ENCODE measurements at regions not wholly inside any gene's neighbourhood (a gene's known extent, or its start where the extent isn't known, plus 50 kb on each side); places are given as distances from the start of the nearest gene placed in this dataset.
"Not testable (repeated sequence)": the region's sequence is repeated elsewhere in the genome, so short reads cannot be mapped to it uniquely, and the experiment has no call there.

- not testable (repeated sequence) for DNase-seq, ATAC-seq
Measured at GRCh38 chr5:154588833-154589425, 110.9 kb upstream of the HAND1 start.

DNA sequence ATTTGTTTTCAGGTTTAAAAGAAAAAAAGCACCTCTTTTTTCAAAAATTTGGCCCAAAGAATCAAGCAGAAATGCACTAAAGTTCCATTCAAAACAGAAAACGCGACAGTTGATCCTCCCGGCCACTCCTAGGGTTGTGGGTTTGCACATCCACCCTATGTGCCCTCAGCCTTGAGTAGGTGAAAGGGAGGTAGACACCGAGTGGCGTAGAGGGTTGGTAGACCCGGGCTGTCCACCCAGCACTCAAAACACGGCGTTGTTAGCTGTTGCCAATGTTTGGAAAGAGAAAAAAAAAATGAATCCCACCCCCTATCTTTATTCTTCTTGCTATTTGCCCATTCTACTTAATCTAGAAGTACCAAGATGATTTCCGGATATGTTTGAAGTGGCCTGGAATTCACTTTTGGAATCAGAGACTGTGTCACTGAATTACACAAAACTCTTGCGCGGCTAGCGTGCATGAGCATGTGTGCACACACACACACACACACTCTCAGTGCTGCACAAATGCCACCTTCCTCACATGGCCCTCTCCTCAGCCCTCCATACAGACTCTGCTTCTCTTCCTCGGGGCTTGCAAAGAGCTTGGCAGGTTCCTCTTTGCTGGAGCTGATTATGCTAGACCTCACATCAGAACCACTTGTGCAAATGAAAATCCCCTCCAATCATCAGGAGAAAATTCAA, 110.2 kb upstream of the HAND1 start:
- DNase-seq (no peak), ATAC-seq (no peak)

DNA sequence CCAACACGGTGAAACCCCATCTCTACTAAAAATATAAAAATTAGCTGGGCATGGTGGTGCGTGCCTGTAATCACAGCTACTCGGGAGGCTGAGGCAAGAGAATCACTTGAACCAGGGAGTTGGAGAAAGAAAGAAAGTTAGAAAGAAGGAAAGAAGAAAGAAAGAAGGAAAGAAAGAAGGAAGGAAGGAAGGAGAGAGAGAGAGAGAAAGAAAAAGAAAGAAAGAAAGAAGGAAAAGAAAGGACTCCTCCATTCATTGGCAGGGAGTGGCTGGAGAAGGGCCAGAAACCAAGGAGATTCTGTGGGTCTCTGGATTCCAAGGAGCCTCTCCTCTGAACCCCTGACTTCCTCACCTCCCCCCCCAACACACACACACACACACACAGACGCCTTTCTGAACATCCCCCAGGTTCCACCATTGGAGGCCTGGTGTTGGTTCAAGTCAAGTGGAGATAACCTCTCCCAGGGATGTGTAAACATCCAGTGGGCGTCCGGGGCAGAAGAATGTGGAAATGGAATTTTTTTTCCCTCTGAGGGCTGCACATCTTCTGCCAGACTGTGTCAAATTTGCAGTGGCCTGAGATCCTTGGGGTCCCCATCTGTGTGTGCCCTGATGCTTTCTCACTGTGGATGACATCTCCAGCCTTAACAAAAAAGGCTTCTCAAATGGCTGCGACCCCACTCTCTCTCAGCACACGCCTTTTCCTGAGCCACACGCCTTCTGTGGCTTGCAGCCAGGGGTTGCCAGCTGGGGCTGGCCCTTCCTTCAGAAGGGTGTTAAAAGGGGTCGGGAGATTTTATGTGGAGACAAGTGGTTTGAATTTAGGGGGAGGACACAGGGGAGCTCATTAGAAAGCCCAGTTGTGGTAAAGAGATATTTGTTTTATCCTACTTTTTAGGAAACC, 109.3 kb upstream of the HAND1 start:
- DNase-seq (no peak), ATAC-seq (no peak)

DNA sequence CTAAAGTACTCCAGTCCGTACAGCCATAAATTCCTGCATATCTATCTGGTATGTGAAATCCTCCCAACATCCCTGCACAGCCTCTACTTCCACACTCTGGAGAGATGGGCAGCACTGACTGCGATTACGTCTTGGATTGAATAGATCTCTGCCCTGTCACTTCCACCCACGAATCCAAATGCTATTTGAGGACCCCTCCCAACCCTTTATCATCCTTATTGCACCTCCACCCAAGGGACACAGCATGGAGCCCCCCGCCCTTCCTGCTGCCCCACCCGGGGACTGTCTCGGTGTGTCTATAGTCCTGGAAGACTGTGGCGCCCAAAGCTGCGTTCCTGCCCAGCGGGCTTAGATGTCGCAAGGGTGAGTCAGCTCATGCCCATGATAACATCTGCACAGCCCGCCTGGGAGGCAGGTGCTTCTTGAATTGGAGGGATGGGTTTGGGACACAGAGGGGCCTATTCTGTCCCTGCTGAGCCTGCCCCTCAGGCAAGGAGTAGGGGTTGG, 105.7 kb upstream of the HAND1 start:
- DNase-seq (no peak), ATAC-seq (no peak)

DNA sequence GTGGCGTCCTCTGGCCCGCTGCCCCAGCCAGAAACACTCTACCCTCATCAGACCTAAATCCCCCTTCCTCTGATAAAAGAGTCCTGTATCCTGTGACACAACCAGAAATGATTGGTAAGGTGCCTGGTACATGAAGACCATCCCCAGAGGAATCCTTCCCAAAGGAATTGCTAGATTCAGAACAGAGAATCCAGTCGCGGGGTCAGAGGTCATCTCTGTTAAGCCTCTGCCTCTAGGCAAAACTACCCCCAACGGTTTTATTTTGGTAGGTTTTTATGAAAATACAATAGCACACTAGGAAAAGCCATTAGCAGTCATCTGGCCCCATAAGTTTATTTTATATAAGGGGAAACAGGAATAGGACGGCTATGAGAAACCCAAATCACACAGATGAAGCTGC, 102.4 kb upstream of the HAND1 start:
- DNase-seq (no peak), ATAC-seq (no peak)

DNA sequence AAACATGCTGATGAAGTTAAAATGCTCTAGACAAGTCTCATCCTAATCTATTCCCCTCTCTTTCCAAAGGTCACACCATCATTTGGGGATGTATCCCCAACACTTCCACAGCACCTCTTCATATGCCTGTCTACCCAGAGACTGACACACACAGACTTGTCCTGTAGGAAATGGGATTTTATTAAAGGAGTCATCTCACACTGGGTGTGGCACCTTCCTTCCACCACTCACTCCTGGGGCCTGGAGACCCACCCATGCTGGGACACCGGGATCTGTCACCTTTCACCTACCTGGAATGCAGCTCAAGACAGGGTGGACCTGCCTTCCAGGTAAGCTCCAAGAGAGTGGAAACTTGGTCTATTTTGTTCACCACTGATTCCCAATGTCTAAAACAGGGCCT, 99.4 kb upstream of the HAND1 start:
- no peak for ATAC-seq
- no peak for DNase-seq

DNA sequence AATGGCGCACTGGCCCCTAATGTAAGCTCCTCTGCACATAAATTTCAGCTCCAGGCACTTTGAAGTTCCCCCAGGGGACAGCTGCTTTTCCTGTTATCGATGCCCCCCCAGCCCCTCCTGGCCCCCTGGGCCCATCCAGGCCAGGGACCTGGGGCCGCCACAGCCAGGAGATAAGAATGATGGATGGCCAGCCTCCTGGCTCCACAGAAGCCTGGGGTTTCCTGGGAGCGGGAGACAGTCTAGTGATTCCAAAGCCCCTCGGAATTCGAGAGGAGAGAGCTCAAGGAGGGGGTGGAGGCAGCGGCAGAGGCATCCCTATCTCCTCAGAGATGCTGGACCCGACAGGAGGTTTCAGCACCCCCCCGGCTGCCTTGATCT, 98.4 kb upstream of the HAND1 start:
- DNase-seq (no peak), ATAC-seq (no peak)

GRCh38 chr5:154575546-154576428, 97.8 kb upstream of the HAND1 start:
- DNase-seq = no peak
- ATAC-seq = no peak

GRCh38 chr5:154573011-154573410, 95.0 kb upstream of the HAND1 start:
- DNase-seq (no peak), ATAC-seq (no peak)

DNA sequence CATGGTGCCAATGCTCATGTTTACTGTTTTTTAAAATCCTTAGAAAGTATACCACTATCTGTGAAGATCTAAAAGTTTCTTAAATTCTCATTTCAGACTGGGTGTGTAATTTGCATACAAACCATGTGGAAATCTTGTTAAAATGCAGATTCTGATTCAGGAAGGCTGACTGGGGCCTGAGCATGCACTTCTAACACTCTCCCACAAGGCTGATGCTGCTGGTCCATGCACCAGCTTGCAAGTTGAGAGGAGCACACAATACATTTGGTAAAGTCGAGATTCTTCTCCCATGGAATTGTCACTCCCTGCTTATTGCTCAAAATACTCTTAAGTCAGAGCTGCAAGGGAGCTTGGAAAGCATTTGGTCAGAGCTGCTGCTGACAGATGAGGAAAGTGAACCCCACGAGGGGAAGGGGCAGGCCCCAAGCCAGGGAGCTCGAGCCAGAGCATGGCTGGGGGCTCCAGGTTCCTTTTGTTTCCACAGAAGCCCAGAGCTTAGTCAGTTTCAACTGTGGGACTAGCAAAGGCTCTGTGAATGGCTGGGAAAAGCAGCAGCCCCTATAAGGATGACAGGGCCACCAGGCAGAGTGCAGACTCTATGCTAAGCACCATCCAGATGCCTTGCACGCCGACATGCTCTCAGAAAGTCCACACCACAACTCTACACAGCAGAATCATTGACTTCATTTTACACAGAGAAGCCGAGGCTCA, 93.5 kb upstream of the HAND1 start:
- DNase-seq (no peak), ATAC-seq (no peak)

GRCh38 chr5:154570572-154571324, 92.7 kb upstream of the HAND1 start:
- ATAC-seq = no peak
- no peak for DNase-seq

GRCh38 chr5:154568589-154568988, 90.6 kb upstream of the HAND1 start:
- ATAC-seq (no peak), DNase-seq (no peak)

GRCh38 chr5:154567155-154567554, 89.1 kb upstream of the HAND1 start:
- no peak for ATAC-seq
- no peak for DNase-seq

DNA sequence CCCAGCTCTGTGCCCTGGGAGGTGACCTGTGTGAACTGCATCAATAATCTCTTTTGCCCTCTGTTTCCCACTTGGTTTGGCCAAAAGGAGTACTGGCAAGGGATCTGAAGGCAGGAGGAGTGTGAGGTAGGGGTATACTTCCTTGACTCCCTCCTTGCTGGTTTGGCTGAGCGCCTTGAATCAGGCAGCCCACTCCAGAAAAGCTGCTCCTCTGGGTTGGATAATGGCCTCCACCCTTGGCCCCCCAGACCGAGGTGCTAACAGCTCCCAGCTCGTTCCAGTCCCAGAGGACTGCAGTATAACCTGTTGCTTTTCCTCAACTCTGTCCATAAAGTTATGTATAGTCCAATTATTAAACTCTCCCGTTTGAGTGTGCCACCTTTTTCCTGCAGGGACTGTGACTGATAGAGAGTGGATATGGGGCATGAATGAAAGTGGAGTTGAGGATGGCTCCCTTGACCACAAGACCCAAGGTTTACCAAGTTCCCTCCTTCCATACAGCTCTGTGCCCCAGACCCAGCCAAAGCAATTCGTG, 88.2 kb upstream of the HAND1 start:
- no peak for ATAC-seq
- no peak for DNase-seq

GRCh38 chr5:154565123-154565522, 87.1 kb upstream of the HAND1 start:
- no peak for DNase-seq
- ATAC-seq = no peak

DNA sequence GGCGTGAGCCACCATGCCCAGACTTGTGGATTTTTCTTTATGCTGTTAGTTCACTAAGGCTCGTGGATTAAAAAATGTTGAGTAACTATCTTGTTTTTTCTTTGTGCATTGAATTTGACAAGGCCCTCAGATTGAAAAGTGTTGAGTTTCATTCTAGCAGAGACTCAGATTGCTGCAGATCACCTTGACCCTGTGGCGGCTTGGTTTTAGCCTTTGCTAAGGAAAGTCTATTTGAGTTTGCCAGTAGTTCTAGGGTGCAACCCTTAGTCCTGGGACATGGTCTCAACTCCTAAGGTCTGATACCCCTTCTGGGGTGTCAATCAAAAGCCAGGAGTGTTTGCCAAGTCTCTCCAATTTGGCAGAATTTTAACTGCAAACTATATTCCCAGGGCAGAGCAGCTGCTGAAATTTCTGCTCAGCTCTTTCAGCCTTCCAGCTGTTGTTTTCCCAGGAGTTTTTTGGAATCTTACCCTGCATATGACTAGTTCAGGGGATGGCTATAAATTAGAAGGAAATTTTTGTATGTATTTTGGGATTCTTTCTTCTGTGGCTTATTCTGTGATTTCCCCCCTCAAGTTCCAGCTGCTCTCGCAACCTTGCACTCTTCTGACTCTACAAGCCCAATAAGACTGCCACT, 84.3 kb upstream of the HAND1 start:
- ATAC-seq = no peak
- no peak for DNase-seq

GRCh38 chr5:154559398-154560276, 81.6 kb upstream of the HAND1 start:
- ATAC-seq (no peak), DNase-seq (no peak)

DNA sequence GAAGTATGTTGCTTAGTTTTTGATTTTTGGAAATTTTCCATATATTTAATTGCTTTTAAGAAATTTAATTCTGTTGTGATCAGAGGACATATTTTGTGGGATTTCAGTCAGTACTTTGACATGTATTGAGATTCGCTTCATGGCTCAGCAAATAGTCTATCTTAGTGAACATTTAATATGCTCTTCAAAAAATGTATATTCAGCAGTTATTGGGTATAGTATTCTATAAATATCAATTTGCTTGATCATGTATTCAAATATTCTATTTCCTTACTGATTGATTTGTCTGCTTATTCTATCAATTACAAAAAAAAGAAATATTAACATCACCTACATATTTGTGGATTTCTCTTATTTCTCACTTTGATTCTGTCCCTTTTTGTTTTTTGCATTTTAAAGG, 79.5 kb upstream of the HAND1 start:
- ATAC-seq (no peak), DNase-seq (no peak)

GRCh38 chr5:154547551-154547950, 69.5 kb upstream of the HAND1 start:
- DNase-seq (no peak), ATAC-seq (no peak)
